SJCRH30 (cell line): ENCODE measurements at regions not wholly inside any gene's neighbourhood (a gene's known extent, or its start where the extent isn't known, plus 50 kb on each side); places are given as distances from the start of the nearest gene placed in this dataset.

Source experiments
- DNase-seq, 2 experiments: peaks; one replicate each; pipeline ENCODE4 v3.0.0-alpha.2; 2015 to 2020
- H3K27ac ChIP-seq: fragments of 250-450 bp; sonication (Bioruptor Pico); 2 replicates; pipeline ENCODE4 v1.5.1; 2020; ENCODE audit warnings: mild to moderate bottlenecking, moderate library complexity
- H3K27me3 ChIP-seq: fragments of 250-450 bp; sonication (Bioruptor Pico); 2 replicates; pipeline ENCODE4 v1.5.1; 2020; ENCODE audit warnings: mild to moderate bottlenecking, moderate library complexity
- H3K36me3 ChIP-seq: fragments of 250-450 bp; sonication (Bioruptor Pico); 2 replicates; pipeline ENCODE4 v1.5.1; 2020; ENCODE audit warnings: mild to moderate bottlenecking, moderate library complexity
- H3K4me1 ChIP-seq: fragments of 250-450 bp; sonication (Bioruptor Pico); 2 replicates; pipeline ENCODE4 v1.5.1; 2020; ENCODE audit warnings: mild to moderate bottlenecking, moderate library complexity
- H3K4me3 ChIP-seq: fragments of 250-450 bp; sonication (Bioruptor Pico); 2 replicates; pipeline ENCODE4 v1.5.1; 2020; ENCODE audit warnings: mild to moderate bottlenecking, moderate library complexity
- H3K9me3 ChIP-seq: fragments of 250-450 bp; sonication (Bioruptor Pico); replicated peaks from 2 replicates; pipeline ENCODE4 v1.5.1; 2020; ENCODE audit warnings: mild to moderate bottlenecking, moderate library complexity

- Histone ChIP-seq H3K27me3 (no peaks in the 10 kb centered on the region), H3K27ac (no peak overlapping the region), H3K9me3 (no peaks in the 10 kb centered on the region), H3K4me3 (no peak overlapping the region), H3K4me1 (no peaks in the 10 kb centered on the region), H3K36me3 (no peaks in the 10 kb centered on the region)
- DNase-seq, result no peak
Observed at GRCh38 chr4:159503236-159504008, 400.5 kb downstream of the RAPGEF2 start.

GRCh38 chr4:159504684-159505083, 401.8 kb downstream of the RAPGEF2 start:
- no peak overlapping the region for H3K4me3 ChIP-seq
- no peaks in the 10 kb centered on the region for H3K9me3 ChIP-seq
- no peak for DNase-seq
- H3K36me3 ChIP-seq, result no peaks in the 10 kb centered on the region
- no peaks in the 10 kb centered on the region for H3K4me1 ChIP-seq
- H3K27me3 ChIP-seq, result no peaks in the 10 kb centered on the region
- H3K27ac ChIP-seq, result no peak overlapping the region

- H3K27me3 ChIP-seq, result no peaks in the 10 kb centered on the region
Observed at GRCh38 chr4:159505266-159505975, 402.5 kb downstream of the RAPGEF2 start.

GRCh38 chr4:159506801-159507517, 404.1 kb downstream of the RAPGEF2 start:
- H3K9me3 ChIP-seq, result no peaks in the 10 kb centered on the region
- H3K4me3 ChIP-seq, result no peak overlapping the region
- H3K27ac ChIP-seq, result no peak overlapping the region
- H3K27me3 ChIP-seq, result no peaks in the 10 kb centered on the region
- DNase-seq, result no peak
- no peaks in the 10 kb centered on the region for H3K36me3 ChIP-seq
- no peaks in the 10 kb centered on the region for H3K4me1 ChIP-seq

More at GRCh38 chr4:159505266-159505975, 402.5 kb downstream of the RAPGEF2 start:
- no peaks in the 10 kb centered on the region for H3K4me1 ChIP-seq
- no peaks in the 10 kb centered on the region for H3K36me3 ChIP-seq
- DNase-seq, result no peak
- H3K27ac ChIP-seq, result no peak overlapping the region
- no peak overlapping the region for H3K4me3 ChIP-seq
- no peaks in the 10 kb centered on the region for H3K9me3 ChIP-seq

- Histone ChIP-seq H3K27ac (no peak overlapping the region), H3K4me1 (no peaks in the 10 kb centered on the region), H3K9me3 (no peaks in the 10 kb centered on the region), H3K36me3 (no peaks in the 10 kb centered on the region), H3K27me3 (no peaks in the 10 kb centered on the region), H3K4me3 (no peak overlapping the region)
- DNase-seq, result no peak
Observed at GRCh38 chr4:159508917-159509500, 406.1 kb downstream of the RAPGEF2 start.

- Histone ChIP-seq H3K4me3 (no peak overlapping the region), H3K4me1 (no peaks in the 10 kb centered on the region), H3K27ac (no peak overlapping the region), H3K27me3 (no peaks in the 10 kb centered on the region), H3K9me3 (no peaks in the 10 kb centered on the region), H3K36me3 (no peaks in the 10 kb centered on the region)
- DNase-seq, result no peak
Observed at GRCh38 chr4:159512348-159512747, 409.5 kb downstream of the RAPGEF2 start.

- Histone ChIP-seq H3K27ac (no peak overlapping the region), H3K9me3 (no peaks in the 10 kb centered on the region), H3K27me3 (no peaks in the 10 kb centered on the region), H3K4me3 (no peak overlapping the region), H3K36me3 (no peaks in the 10 kb centered on the region), H3K4me1 (no peaks in the 10 kb centered on the region)
- no peak for DNase-seq
Observed at GRCh38 chr4:159515314-159516025, 412.6 kb downstream of the RAPGEF2 start.

- Histone ChIP-seq H3K27ac (no peak overlapping the region), H3K9me3 (no peaks in the 10 kb centered on the region), H3K4me3 (no peak overlapping the region), H3K4me1 (no peaks in the 10 kb centered on the region), H3K36me3 (no peaks in the 10 kb centered on the region), H3K27me3 (no peaks in the 10 kb centered on the region)
- no peak for DNase-seq
Observed at GRCh38 chr4:159516556-159517140, 413.8 kb downstream of the RAPGEF2 start.

GRCh38 chr4:159520074-159520473, 417.2 kb downstream of the RAPGEF2 start:
- Histone ChIP-seq H3K36me3 (no peaks in the 10 kb centered on the region), H3K9me3 (no peaks in the 10 kb centered on the region), H3K27ac (no peak overlapping the region), H3K27me3 (no peaks in the 10 kb centered on the region), H3K4me3 (no peak overlapping the region), H3K4me1 (no peaks in the 10 kb centered on the region)
- DNase-seq, result no peak

GRCh38 chr4:159526172-159526571, 423.3 kb downstream of the RAPGEF2 start:
- H3K4me3 ChIP-seq, result no peak overlapping the region

GRCh38 chr4:159534655-159535054, 431.8 kb downstream of the RAPGEF2 start:
- DNase-seq, result no peak

More at GRCh38 chr4:159526172-159526571, 423.3 kb downstream of the RAPGEF2 start:
- H3K4me1 ChIP-seq, result no peaks in the 10 kb centered on the region
- H3K9me3 ChIP-seq, result no peaks in the 10 kb centered on the region
- no peaks in the 10 kb centered on the region for H3K27me3 ChIP-seq
- DNase-seq, result no peak
- H3K36me3 ChIP-seq, result no peaks in the 10 kb centered on the region
- no peak overlapping the region for H3K27ac ChIP-seq

GRCh38 chr4:159538556-159538955, 435.7 kb downstream of the RAPGEF2 start:
- Histone ChIP-seq H3K27me3 (no peaks in the 10 kb centered on the region), H3K27ac (no peak overlapping the region), H3K4me1 (no peaks in the 10 kb centered on the region), H3K36me3 (no peaks in the 10 kb centered on the region), H3K9me3 (no peaks in the 10 kb centered on the region), H3K4me3 (no peak overlapping the region)
- DNase-seq, result no peak

More at GRCh38 chr4:159534655-159535054, 431.8 kb downstream of the RAPGEF2 start:
- Histone ChIP-seq H3K4me1 (no peaks in the 10 kb centered on the region), H3K4me3 (no peak overlapping the region), H3K36me3 (no peaks in the 10 kb centered on the region), H3K27me3 (no peaks in the 10 kb centered on the region), H3K27ac (no peak overlapping the region), H3K9me3 (no peaks in the 10 kb centered on the region)

- no peak overlapping the region for H3K4me3 ChIP-seq
- H3K27me3 ChIP-seq, result no peaks in the 10 kb centered on the region
- no peaks in the 10 kb centered on the region for H3K36me3 ChIP-seq
- DNase-seq, result no peak
- H3K4me1 ChIP-seq, result no peaks in the 10 kb centered on the region
- H3K9me3 ChIP-seq, result no peaks in the 10 kb centered on the region
- no peak overlapping the region for H3K27ac ChIP-seq
Observed at GRCh38 chr4:159540038-159540437, 437.2 kb downstream of the RAPGEF2 start.

- no peak overlapping the region for H3K4me3 ChIP-seq
- DNase-seq, result no peak
- no peaks in the 10 kb centered on the region for H3K27me3 ChIP-seq
- no peaks in the 10 kb centered on the region for H3K36me3 ChIP-seq
- H3K9me3 ChIP-seq, result no peaks in the 10 kb centered on the region
- H3K4me1 ChIP-seq, result no peaks in the 10 kb centered on the region
- no peak overlapping the region for H3K27ac ChIP-seq
Observed at GRCh38 chr4:159540501-159540900, 437.6 kb downstream of the RAPGEF2 start.
